OCI-LY1 (cell line): ENCODE measurements at regions not wholly inside any gene's neighbourhood (a gene's known extent, or its start where the extent isn't known, plus 50 kb on each side); places are given as distances from the start of the nearest gene placed in this dataset.
"Not testable (repeated sequence)": the region's sequence is repeated elsewhere in the genome, so short reads cannot be mapped to it uniquely, and the experiment has no call there.

Source experiments
- H2AFZ ChIP-seq: fragments of 200-600 bp; sonication (generic), shearing (Covaris generic); 2 replicates; pipeline ENCODE4 v1.6.0; 2014; ENCODE audit warnings: antibody characterized with exemption, mild to moderate bottlenecking, low read length
- H3F3A ChIP-seq: fragments of 200-600 bp; sonication (generic), shearing (Covaris generic); 2 replicates; pipeline ENCODE4 v1.6.0; 2014; ENCODE audit warnings: mild to moderate bottlenecking, antibody characterized with exemption, low read length, moderate library complexity; ENCODE audit not compliant: insufficient read depth
- H3K27ac ChIP-seq: fragments of 200-600 bp; sonication (generic); 2 replicates; pipeline ENCODE4 v1.5.1; 2014; ENCODE audit warnings: low read length, mixed run types, mild to moderate bottlenecking, low read depth; ENCODE audit not compliant: poor library complexity, severe bottlenecking
- H3K27me3 ChIP-seq: fragments of 200-600 bp; sonication (generic); 2 replicates; pipeline ENCODE4 v1.6.0; 2014; ENCODE audit warnings: antibody characterized with exemption, mild to moderate bottlenecking, low read length, moderate library complexity; ENCODE audit not compliant: insufficient read depth
- H3K36me3 ChIP-seq: fragments of 200-600 bp; sonication (generic); 2 replicates; pipeline ENCODE4 v1.6.1; 2014; ENCODE audit warnings: mild to moderate bottlenecking, antibody characterized with exemption, low read length, moderate library complexity, mixed read lengths; ENCODE audit not compliant: insufficient read depth
- H3K4me1 ChIP-seq: fragments of 200-600 bp; sonication (generic); 2 replicates; pipeline ENCODE4 v1.5.1; 2014; ENCODE audit warnings: mild to moderate bottlenecking, low read length, moderate library complexity; ENCODE audit not compliant: insufficient read depth, severe bottlenecking
- H3K4me2 ChIP-seq: fragments of 200-600 bp; sonication (generic), shearing (Covaris generic); 2 replicates; pipeline ENCODE4 v1.6.1; 2014; ENCODE audit warnings: low read length
- H3K4me3 ChIP-seq: fragments of 200-600 bp; sonication (generic); 2 replicates; pipeline ENCODE4 v1.5.1; 2014; ENCODE audit warnings: low read length, low read depth, mild to moderate bottlenecking, mixed read lengths; ENCODE audit not compliant: poor library complexity, severe bottlenecking
- H3K79me2 ChIP-seq: fragments of 200-600 bp; shearing (Covaris generic); 2 replicates; pipeline ENCODE4 v1.6.1; 2016; ENCODE audit warnings: mixed run types, low read length, mixed read lengths; ENCODE audit not compliant: insufficient read depth
- H3K9ac ChIP-seq: fragments of 200-600 bp; sonication (generic), shearing (Covaris generic); 2 replicates; pipeline ENCODE4 v1.6.1; 2014; ENCODE audit warnings: mild to moderate bottlenecking, low read length, mixed read lengths
- H3K9me2 ChIP-seq: fragments of 200-600 bp; sonication (generic), shearing (Covaris generic); 2 replicates; pipeline ENCODE4 v1.6.1; 2014; ENCODE audit warnings: low read depth, mild to moderate bottlenecking, low read length, mixed read lengths
- H3K9me3 ChIP-seq: fragments of 200-600 bp; shearing (Covaris generic); 2 replicates; pipeline ENCODE4 v1.6.1; 2014; ENCODE audit warnings: low read length, mixed read lengths
- H4K20me1 ChIP-seq: fragments of 200-600 bp; sonication (generic), shearing (Covaris generic); 2 replicates; pipeline ENCODE4 v1.6.0; 2016; ENCODE audit warnings: mild to moderate bottlenecking, low read length; ENCODE audit not compliant: insufficient read depth
- EZH2 ChIP-seq: fragments of 200-600 bp; sonication (generic), shearing (Covaris generic); IDR thresholded peaks from 2 replicates; pipeline ENCODE4 v1.8.0; 2017; ENCODE audit warnings: borderline replicate concordance, mixed run types, mild to moderate bottlenecking, antibody characterized with exemption, low read length, moderate library complexity, mixed read lengths
- TF ChIP-seq, protein P1 (sequence below): fragments of 200-600 bp; sonication (generic), shearing (Covaris generic); IDR thresholded peaks from 2 replicates; pipeline ENCODE4 v1.5.1; 2017; ENCODE audit warnings: mild to moderate bottlenecking, antibody characterized with exemption, low read length, moderate library complexity, mixed read lengths

DNA sequence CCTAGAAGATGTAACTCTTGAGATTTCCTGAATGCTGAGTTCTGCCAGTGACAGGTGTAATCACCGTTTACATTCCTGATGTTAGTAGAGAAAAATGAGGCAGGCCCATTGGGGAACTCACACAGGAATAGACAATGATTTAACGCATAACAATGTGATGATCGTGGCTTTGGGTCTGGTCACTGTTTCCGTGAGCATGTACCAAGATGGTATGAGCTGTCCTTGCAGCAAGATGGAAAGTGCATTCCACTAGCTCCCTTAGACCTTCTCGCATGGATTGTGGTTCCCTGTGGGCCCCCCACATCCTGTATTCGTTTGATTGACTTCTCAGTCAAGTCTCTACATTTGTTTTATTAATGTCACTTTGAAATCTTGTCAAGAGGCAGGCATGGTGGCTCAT is 124.0 kb upstream of the DAP start:
- no peak overlapping the region for H3K9ac ChIP-seq
- H3K36me3 ChIP-seq: no peaks in the 10 kb centered on the region
- H3K27ac ChIP-seq: no peak overlapping the region
- no peak overlapping the region for H3K4me2 ChIP-seq
- no peaks in the 10 kb centered on the region for H3K4me1 ChIP-seq
- no peak overlapping the region for H2AFZ ChIP-seq
- no peak overlapping the region for H3K4me3 ChIP-seq
- H4K20me1 ChIP-seq: no peaks in the 10 kb centered on the region
- no peaks in the 10 kb centered on the region for H3K9me3 ChIP-seq
- no peaks in the 10 kb centered on the region for H3K79me2 ChIP-seq
- TF ChIP-seq EZH2: no peak
- TF ChIP-seq, protein P1, sequence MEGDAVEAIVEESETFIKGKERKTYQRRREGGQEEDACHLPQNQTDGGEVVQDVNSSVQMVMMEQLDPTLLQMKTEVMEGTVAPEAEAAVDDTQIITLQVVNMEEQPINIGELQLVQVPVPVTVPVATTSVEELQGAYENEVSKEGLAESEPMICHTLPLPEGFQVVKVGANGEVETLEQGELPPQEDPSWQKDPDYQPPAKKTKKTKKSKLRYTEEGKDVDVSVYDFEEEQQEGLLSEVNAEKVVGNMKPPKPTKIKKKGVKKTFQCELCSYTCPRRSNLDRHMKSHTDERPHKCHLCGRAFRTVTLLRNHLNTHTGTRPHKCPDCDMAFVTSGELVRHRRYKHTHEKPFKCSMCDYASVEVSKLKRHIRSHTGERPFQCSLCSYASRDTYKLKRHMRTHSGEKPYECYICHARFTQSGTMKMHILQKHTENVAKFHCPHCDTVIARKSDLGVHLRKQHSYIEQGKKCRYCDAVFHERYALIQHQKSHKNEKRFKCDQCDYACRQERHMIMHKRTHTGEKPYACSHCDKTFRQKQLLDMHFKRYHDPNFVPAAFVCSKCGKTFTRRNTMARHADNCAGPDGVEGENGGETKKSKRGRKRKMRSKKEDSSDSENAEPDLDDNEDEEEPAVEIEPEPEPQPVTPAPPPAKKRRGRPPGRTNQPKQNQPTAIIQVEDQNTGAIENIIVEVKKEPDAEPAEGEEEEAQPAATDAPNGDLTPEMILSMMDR: no peak
- H3F3A ChIP-seq: no peaks in the 10 kb centered on the region
- no peaks in the 10 kb centered on the region for H3K9me2 ChIP-seq
- H3K27me3 ChIP-seq: no peaks in the 10 kb centered on the region; the same call in 1 of the 2 replicates

DNA sequence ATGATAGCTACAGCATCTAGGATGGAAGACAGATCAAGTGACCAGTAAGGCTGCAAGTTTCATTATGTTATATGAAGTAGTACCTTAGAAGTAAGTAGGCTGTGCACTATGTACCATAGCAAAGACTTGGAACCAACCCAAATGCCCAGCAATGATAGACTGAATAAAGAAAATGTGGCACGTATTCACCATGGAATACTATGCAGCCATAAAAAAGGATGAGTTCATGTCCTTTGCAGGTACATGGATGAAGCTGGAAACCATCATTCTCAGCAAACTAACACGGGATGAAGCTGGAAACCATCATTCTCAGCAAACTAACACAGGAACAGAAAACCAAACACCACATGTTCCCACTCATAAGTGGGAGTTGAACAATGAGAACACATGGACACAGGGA is 122.9 kb upstream of the DAP start:
- not testable (repeated sequence) for H3K4me1 ChIP-seq, H3K27ac ChIP-seq, H3K9ac ChIP-seq, H3K36me3 ChIP-seq, H2AFZ ChIP-seq, H3K79me2 ChIP-seq, H3K4me3 ChIP-seq, H3K9me3 ChIP-seq, H3K9me2 ChIP-seq, H4K20me1 ChIP-seq, H3K4me2 ChIP-seq, H3K27me3 ChIP-seq, H3F3A ChIP-seq

- Histone ChIP-seq H2AFZ (no peak overlapping the region), H3K4me3 (no peak overlapping the region), H4K20me1 (no peaks in the 10 kb centered on the region), H3K9me3 (no peaks in the 10 kb centered on the region), H3K9me2 (no peaks in the 10 kb centered on the region), H3F3A (no peaks in the 10 kb centered on the region), H3K4me2 (no peak overlapping the region), H3K27me3 (no peaks in the 10 kb centered on the region; the same call in 1 of the 2 replicates), H3K36me3 (no peaks in the 10 kb centered on the region), H3K79me2 (no peaks in the 10 kb centered on the region), H3K27ac (no peak overlapping the region), H3K9ac (no peak overlapping the region), H3K4me1 (no peaks in the 10 kb centered on the region)
- TF ChIP-seq EZH2: no peak
- TF ChIP-seq, protein P1: no peak
These were observed 119.9 kb upstream of the DAP start for GRCh38 chr5:10880934-10881333.

DNA sequence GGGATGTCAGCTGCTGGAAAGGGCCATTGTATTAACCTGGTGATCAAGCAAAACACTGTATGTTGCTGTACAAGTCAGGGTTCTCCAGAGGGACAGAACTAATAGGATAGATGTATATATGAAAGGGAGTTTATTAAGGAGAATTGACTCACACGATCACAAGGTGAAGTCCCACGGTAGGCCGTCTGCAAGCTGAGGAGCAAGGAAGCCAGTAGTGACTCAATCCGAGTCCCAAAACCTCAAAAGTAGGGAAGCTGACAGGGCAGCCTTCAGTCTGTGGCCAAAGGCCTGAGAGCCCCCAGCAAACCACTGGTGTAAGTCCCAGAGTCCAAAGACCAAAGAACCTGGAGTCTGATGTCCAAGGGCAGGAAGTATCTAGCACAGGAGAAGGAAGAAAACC is 116.0 kb upstream of the DAP start:
- not testable (repeated sequence) for H3K27me3 ChIP-seq, H3K4me2 ChIP-seq, H3K4me1 ChIP-seq, H3K9me2 ChIP-seq, H3F3A ChIP-seq, H2AFZ ChIP-seq, H3K4me3 ChIP-seq, H3K9ac ChIP-seq, H3K27ac ChIP-seq, H3K36me3 ChIP-seq, H4K20me1 ChIP-seq, H3K79me2 ChIP-seq, H3K9me3 ChIP-seq
